ENCODE measurements at regions not wholly inside any gene's neighbourhood (a gene's known extent, or its start where the extent isn't known, plus 50 kb on each side); places are given as distances from the start of the nearest gene placed in this dataset.

DNA sequence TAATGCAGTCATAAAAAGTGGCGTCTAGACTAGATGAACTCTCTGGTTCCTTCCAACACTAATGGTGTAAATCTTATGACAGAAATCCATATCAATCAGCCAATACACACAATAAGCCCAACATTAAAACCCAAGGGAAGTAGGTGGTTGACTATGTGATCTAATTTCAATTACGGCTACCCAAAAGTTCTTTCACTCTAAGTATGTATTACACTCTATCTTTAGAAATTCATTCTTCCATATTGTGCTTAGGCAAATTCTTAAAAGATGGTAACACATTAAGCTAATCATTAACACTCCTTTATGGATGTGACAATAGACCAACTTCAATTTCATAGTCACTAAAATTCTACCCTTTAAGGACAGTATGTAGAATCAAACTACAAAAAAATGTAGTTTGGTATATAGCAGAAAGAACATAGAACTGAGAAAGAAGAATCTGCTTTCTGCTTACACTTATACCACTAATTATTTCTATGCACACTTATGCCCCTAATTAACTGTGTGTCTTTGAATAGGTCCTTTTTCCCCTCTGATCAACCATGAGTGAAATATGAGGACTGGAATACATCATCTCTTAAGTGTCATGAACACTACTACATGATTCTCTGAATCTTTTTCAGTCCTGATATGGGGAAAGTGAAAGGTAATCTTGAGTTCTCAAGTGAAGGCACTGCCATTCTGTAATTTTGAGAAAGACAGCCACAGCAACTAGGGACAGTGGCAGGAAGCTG is 557.6 kb downstream of the IGSF11 start:
- Histone ChIP-seq H3K79me2 (ENCODE audit: low read length) (no peaks in the 10 kb centered on the region), H2AFZ (ENCODE audit: low read length) (no peak overlapping the region), H3K27ac (ENCODE audit: low read length) (no peak overlapping the region), H3K9me3 (replicated peaks; ENCODE audit: insufficient read depth, low read length) (no peaks in the 10 kb centered on the region), H3K4me2 (ENCODE audit: low read depth, low read length) (no peak overlapping the region), H3K27me3 (replicated peaks; ENCODE audit: insufficient read depth, low read length) (no peaks in the 10 kb centered on the region), H3F3A (ENCODE audit: insufficient read depth, low read length) (no peaks in the 10 kb centered on the region), H4K20me1 (ENCODE audit: insufficient read depth, low read length) (no peaks in the 10 kb centered on the region), H3K4me1 (ENCODE audit: low read length) (no peaks in the 10 kb centered on the region), H3K9me2 (replicated peaks; ENCODE audit: insufficient read depth, low read length) (no peaks in the 10 kb centered on the region), H3K4me3 (ENCODE audit: low read length) (no peak overlapping the region), H3K9ac (ENCODE audit: low read length) (no peak overlapping the region), H3K36me3 (replicated peaks; ENCODE audit: insufficient read depth, low read length) (no peaks in the 10 kb centered on the region)
- no peak for TF ChIP-seq EZH2phosphoT487 (IDR thresholded peaks at IDR 0.05; ENCODE audit: low read length)
- TF ChIP-seq, protein P1, sequence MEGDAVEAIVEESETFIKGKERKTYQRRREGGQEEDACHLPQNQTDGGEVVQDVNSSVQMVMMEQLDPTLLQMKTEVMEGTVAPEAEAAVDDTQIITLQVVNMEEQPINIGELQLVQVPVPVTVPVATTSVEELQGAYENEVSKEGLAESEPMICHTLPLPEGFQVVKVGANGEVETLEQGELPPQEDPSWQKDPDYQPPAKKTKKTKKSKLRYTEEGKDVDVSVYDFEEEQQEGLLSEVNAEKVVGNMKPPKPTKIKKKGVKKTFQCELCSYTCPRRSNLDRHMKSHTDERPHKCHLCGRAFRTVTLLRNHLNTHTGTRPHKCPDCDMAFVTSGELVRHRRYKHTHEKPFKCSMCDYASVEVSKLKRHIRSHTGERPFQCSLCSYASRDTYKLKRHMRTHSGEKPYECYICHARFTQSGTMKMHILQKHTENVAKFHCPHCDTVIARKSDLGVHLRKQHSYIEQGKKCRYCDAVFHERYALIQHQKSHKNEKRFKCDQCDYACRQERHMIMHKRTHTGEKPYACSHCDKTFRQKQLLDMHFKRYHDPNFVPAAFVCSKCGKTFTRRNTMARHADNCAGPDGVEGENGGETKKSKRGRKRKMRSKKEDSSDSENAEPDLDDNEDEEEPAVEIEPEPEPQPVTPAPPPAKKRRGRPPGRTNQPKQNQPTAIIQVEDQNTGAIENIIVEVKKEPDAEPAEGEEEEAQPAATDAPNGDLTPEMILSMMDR (IDR thresholded peaks at IDR 0.05; ENCODE audit: low read length) = no peak
- no peak for TF ChIP-seq EZH2 (optimal IDR thresholded peaks at IDR 0.05; ENCODE audit: low read depth, low read length)
- no peak for DNase-seq

DNA sequence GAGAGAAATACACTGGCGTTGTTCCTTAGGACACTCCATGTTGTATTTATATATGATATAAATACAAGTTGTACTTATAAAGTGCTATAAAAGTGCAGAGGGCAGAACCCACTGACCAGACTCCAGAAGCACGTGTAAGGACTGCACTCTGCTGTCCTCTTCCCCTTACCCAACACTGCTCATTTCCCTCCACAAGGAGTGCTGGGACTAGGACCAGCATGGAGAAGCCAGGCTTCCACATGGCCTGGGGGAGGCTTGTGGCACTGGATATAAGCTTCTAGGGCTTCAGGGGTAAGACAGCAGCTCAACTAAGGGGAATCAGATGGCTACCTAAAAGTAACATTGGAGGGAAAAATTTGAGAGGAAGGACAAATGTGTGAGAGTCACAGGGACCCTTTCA is 556.9 kb downstream of the IGSF11 start:
- Histone ChIP-seq H4K20me1 (ENCODE audit: insufficient read depth, low read length) (no peaks in the 10 kb centered on the region), H3K4me2 (ENCODE audit: low read depth, low read length) (no peak overlapping the region), H3K27me3 (replicated peaks; ENCODE audit: insufficient read depth, low read length) (no peaks in the 10 kb centered on the region), H3K9me2 (replicated peaks; ENCODE audit: insufficient read depth, low read length) (no peaks in the 10 kb centered on the region), H3K9me3 (replicated peaks; ENCODE audit: insufficient read depth, low read length) (no peaks in the 10 kb centered on the region), H3F3A (ENCODE audit: insufficient read depth, low read length) (no peaks in the 10 kb centered on the region), H2AFZ (ENCODE audit: low read length) (no peak overlapping the region), H3K4me1 (ENCODE audit: low read length) (no peaks in the 10 kb centered on the region), H3K27ac (ENCODE audit: low read length) (no peak overlapping the region), H3K9ac (ENCODE audit: low read length) (no peak overlapping the region), H3K4me3 (ENCODE audit: low read length) (no peak overlapping the region), H3K36me3 (replicated peaks; ENCODE audit: insufficient read depth, low read length) (no peaks in the 10 kb centered on the region), H3K79me2 (ENCODE audit: low read length) (no peaks in the 10 kb centered on the region)
- TF ChIP-seq, protein P1 (IDR thresholded peaks at IDR 0.05; ENCODE audit: low read length) = no peak
- TF ChIP-seq EZH2phosphoT487 (IDR thresholded peaks at IDR 0.05; ENCODE audit: low read length) = no peak
- no peak for TF ChIP-seq EZH2 (optimal IDR thresholded peaks at IDR 0.05; ENCODE audit: low read depth, low read length)
- DNase-seq = no peak

DNA sequence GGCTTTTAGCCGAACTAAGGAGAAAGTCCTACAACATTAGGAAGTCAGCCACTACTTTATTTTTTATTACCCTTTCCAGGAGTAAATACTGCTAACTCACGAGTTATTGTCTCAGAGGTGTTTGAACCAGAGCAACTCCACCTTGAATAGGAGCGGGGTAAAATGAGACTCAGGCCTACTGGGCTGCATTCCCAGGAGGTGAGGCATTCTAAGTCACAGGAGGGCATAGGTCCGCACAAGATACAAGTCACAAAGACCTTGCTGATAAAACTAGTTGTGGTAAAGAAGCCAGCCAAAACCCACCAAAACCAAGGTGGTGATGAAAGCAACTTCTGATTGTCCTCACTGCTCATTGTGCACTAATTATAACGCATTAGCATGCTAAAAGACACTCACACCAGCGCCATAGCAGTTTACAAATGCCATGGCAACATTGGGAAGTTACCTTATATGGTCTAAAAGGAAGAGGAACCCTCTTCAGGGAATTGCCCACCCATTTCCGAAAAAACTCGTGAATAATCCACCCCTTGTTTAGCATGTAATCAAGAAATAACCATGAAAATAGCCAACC is 555.9 kb downstream of the IGSF11 start:
- no peak overlapping the region for H2AFZ ChIP-seq (ENCODE audit: low read length)
- H3K4me3 ChIP-seq (ENCODE audit: low read length) = no peak overlapping the region
- no peaks in the 10 kb centered on the region for H4K20me1 ChIP-seq (ENCODE audit: insufficient read depth, low read length)
- H3K9me2 ChIP-seq (replicated peaks; ENCODE audit: insufficient read depth, low read length) = no peaks in the 10 kb centered on the region
- H3K79me2 ChIP-seq (ENCODE audit: low read length) = no peaks in the 10 kb centered on the region
- no peaks in the 10 kb centered on the region for H3K27me3 ChIP-seq (replicated peaks; ENCODE audit: insufficient read depth, low read length)
- H3K36me3 ChIP-seq (replicated peaks; ENCODE audit: insufficient read depth, low read length) = no peaks in the 10 kb centered on the region
- H3K27ac ChIP-seq (ENCODE audit: low read length) = no peak overlapping the region
- TF ChIP-seq, protein P1 (IDR thresholded peaks at IDR 0.05; ENCODE audit: low read length) = no peak
- TF ChIP-seq EZH2phosphoT487 (IDR thresholded peaks at IDR 0.05; ENCODE audit: low read length) (no peak), EZH2 (optimal IDR thresholded peaks at IDR 0.05; ENCODE audit: low read depth, low read length) (no peak)
- H3K9me3 ChIP-seq (replicated peaks; ENCODE audit: insufficient read depth, low read length) = no peaks in the 10 kb centered on the region
- no peak for DNase-seq
- H3F3A ChIP-seq (ENCODE audit: insufficient read depth, low read length) = no peaks in the 10 kb centered on the region
- no peaks in the 10 kb centered on the region for H3K4me1 ChIP-seq (ENCODE audit: low read length)
- H3K9ac ChIP-seq (ENCODE audit: low read length) = no peak overlapping the region
- H3K4me2 ChIP-seq (ENCODE audit: low read depth, low read length) = no peak overlapping the region

Data from MM.1S (cell line).